A673 (cell line): ENCODE measurements at regions not wholly inside any gene's neighbourhood (a gene's known extent, or its start where the extent isn't known, plus 50 kb on each side); places are given as distances from the start of the nearest gene placed in this dataset.

ENCODE experiments used
- BruUV-seq: library from RNA; stranded (reverse); fragments of 400-500 nt; replicated peaks from 2 replicates; lab custom pipeline; 2021; lab: Mats Ljungman, UMichigan
- CTCF ChIA-PET: fragments of 300-600 bp; sonication (Branson Sonifier 250); formaldehyde crosslinking; loops from one replicate; lab custom pipeline; 2022; ENCODE audit warnings: antibody characterized with exemption; lab: Charles Lee
- POLR2A ChIA-PET: fragments of 300-600 bp; sonication (Branson Sonifier 250); formaldehyde crosslinking; loops from one replicate; lab custom pipeline; 2022; ENCODE audit warnings: antibody characterized with exemption; ENCODE audit not compliant: low non-redundant PET; lab: Charles Lee
- DNase-seq: peaks from one replicate; pipeline ENCODE4 v3.0.0-alpha.2; 2015; ENCODE audit warnings: low spot score
- H3K27ac ChIP-seq: fragments of 200-600 bp; sonication (generic); 2 replicates; pipeline ENCODE4 v1.5.1; 2016; ENCODE audit warnings: mixed run types, low read depth, mild to moderate bottlenecking, mixed read lengths, antibody characterized with exemption, low read length; ENCODE audit not compliant: poor library complexity, severe bottlenecking
- H3K27me3 ChIP-seq: fragments of 200-600 bp; sonication (generic); replicated peaks from 2 replicates; pipeline ENCODE4 v1.6.1; 2017; ENCODE audit warnings: mixed run types, low read depth, mild to moderate bottlenecking, mixed read lengths, antibody characterized with exemption, low read length; ENCODE audit not compliant: insufficient read depth, poor library complexity
- H3K36me3 ChIP-seq: fragments of 200-600 bp; sonication (generic); 2 replicates; pipeline ENCODE4 v1.6.1; 2016; ENCODE audit warnings: mixed run types, mild to moderate bottlenecking, mixed read lengths, antibody characterized with exemption, low read length; ENCODE audit not compliant: insufficient read depth, poor library complexity, severe bottlenecking
- H3K4me1 ChIP-seq: fragments of 200-600 bp; sonication (generic); 2 replicates; pipeline ENCODE4 v1.6.1; 2017; ENCODE audit warnings: mixed run types, mild to moderate bottlenecking, mixed read lengths, antibody characterized with exemption, low read length; ENCODE audit not compliant: insufficient read depth, poor library complexity, severe bottlenecking
- H3K4me3 ChIP-seq: fragments of 200-600 bp; sonication (generic); 2 replicates; pipeline ENCODE4 v1.5.1; 2016; ENCODE audit warnings: low read depth, mixed run types, mild to moderate bottlenecking, mixed read lengths, low read length; ENCODE audit not compliant: poor library complexity, severe bottlenecking
- H3K9me3 ChIP-seq: fragments of 200-600 bp; sonication (generic); 2 replicates; pipeline ENCODE4 v1.6.1; 2016; ENCODE audit warnings: mixed run types, low read depth, mild to moderate bottlenecking, mixed read lengths, antibody characterized with exemption, low read length; ENCODE audit not compliant: poor library complexity, severe bottlenecking
- EZH2 ChIP-seq: fragments of 200-600 bp; sonication (generic); IDR thresholded peaks from 2 replicates; pipeline ENCODE4 v1.6.1; 2017; ENCODE audit warnings: borderline replicate concordance, low read depth, mild to moderate bottlenecking, mixed read lengths, antibody characterized with exemption, low read length; ENCODE audit not compliant: poor library complexity, severe bottlenecking
- intact Hi-C: fragments of 100-400 bp; cut with micrococcal nuclease; formaldehyde crosslinking; loops from one replicate; pipeline ENCODE4 v1.10.0; 2022; ENCODE audit not compliant: unreplicated experiment
- TF ChIP-seq, protein P1 (sequence below): fragments of 300-800, 200-600 bp; sonication (generic); conservative IDR thresholded peaks from 2 replicates; pipeline ENCODE4 v1.5.1; 2017; ENCODE audit warnings: low read depth, mild to moderate bottlenecking, antibody characterized with exemption, low read length, moderate library complexity, mixed read lengths

DNA sequence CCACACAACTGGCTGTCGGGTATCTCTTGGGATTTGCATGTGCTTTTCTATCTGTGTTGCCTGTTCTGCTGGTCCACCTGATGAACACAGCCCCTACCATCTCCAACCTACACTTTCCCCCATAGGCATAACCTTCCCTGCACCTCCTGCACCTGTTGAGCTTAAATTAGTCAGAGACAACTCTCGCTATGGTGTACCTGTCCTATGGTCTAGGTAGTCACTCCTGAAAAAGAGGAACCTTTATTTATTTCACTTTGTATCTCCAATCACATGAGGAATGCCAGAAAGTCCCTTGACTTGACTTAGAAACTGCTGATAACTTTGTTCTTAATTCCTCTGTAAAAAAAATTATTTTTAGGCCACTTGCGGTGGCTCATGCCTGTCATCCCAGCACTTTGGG lies 338.1 kb downstream of the DHRSX start:
- H3K9me3 ChIP-seq: no peaks in the 10 kb centered on the region
- no peak overlapping the region for H3K4me3 ChIP-seq
- intact Hi-C loops: no loop called here
- ChIA-PET POLR2A (no interaction called here), CTCF (no interaction called here)
- no peaks in the 10 kb centered on the region for H3K4me1 ChIP-seq
- no peak for TF ChIP-seq EZH2
- TF ChIP-seq, protein P1, sequence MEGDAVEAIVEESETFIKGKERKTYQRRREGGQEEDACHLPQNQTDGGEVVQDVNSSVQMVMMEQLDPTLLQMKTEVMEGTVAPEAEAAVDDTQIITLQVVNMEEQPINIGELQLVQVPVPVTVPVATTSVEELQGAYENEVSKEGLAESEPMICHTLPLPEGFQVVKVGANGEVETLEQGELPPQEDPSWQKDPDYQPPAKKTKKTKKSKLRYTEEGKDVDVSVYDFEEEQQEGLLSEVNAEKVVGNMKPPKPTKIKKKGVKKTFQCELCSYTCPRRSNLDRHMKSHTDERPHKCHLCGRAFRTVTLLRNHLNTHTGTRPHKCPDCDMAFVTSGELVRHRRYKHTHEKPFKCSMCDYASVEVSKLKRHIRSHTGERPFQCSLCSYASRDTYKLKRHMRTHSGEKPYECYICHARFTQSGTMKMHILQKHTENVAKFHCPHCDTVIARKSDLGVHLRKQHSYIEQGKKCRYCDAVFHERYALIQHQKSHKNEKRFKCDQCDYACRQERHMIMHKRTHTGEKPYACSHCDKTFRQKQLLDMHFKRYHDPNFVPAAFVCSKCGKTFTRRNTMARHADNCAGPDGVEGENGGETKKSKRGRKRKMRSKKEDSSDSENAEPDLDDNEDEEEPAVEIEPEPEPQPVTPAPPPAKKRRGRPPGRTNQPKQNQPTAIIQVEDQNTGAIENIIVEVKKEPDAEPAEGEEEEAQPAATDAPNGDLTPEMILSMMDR: no peak
- BruUV-seq: no TSS peak
- H3K27me3 ChIP-seq: no peaks in the 10 kb centered on the region
- no peaks in the 10 kb centered on the region for H3K36me3 ChIP-seq
- no peak overlapping the region for H3K27ac ChIP-seq
- DNase-seq: no peak

DNA sequence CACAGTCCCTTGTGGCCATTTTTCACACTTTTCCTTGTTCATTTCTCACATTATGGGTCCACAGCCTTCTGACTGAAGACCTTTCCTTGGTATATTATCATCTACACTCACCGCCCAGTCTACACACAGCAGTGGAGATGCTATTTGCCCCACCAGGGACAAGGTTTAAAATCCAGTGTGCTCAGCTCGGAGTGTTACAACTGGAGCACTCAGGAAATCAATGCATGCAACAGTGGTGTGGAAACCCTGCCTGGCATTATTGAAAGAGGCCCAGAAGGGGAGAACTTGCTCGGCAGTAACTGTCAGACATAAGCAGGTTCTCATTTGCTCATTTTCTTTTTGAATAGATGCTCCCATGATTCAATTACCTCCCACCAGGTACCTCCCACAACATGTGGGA lies 340.9 kb downstream of the DHRSX start:
- DNase-seq: no peak
- POLR2A ChIA-PET: no interaction called here
- no TSS peak for BruUV-seq
- Histone ChIP-seq H3K27me3 (no peaks in the 10 kb centered on the region), H3K27ac (no peak overlapping the region), H3K4me3 (no peak overlapping the region), H3K9me3 (no peaks in the 10 kb centered on the region), H3K4me1 (no peaks in the 10 kb centered on the region), H3K36me3 (no peaks in the 10 kb centered on the region)
- intact Hi-C loops: no loop called here
- CTCF ChIA-PET: no interaction called here
- TF ChIP-seq EZH2: no peak
- TF ChIP-seq, protein P1: no peak

DNA sequence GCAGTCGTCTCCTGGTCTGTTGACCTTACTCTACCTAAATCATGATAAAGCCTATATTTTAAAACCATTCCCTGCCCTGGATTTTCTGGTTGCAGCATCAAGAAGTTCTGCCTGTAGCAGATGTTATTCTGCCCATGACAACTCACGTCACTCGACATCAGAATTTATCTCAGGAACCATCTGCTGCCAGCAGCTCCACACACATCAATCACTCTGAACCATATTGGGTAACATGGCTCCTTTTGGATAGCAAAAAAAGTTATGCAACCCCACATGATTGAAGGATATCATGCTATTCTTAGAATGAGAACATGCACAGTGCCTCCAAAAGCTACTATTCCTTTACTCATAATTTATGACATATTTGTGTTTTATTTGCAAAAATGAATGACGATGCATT lies 341.4 kb downstream of the DHRSX start:
- no TSS peak for BruUV-seq
- H3K27ac ChIP-seq: no peak overlapping the region
- H3K27me3 ChIP-seq: no peaks in the 10 kb centered on the region
- no peaks in the 10 kb centered on the region for H3K9me3 ChIP-seq
- H3K36me3 ChIP-seq: no peaks in the 10 kb centered on the region
- POLR2A ChIA-PET: no interaction called here
- no peak for TF ChIP-seq EZH2
- TF ChIP-seq, protein P1: no peak
- intact Hi-C loops: no loop called here
- H3K4me3 ChIP-seq: no peak overlapping the region
- no peak for DNase-seq
- no peaks in the 10 kb centered on the region for H3K4me1 ChIP-seq
- CTCF ChIA-PET: no interaction called here
